H9 (cell line): ENCODE measurements at regions not wholly inside any gene's neighbourhood (a gene's known extent, or its start where the extent isn't known, plus 50 kb on each side); places are given as distances from the start of the nearest gene placed in this dataset.

ENCODE experiments used
- DNase-seq: peaks from one replicate; pipeline ENCODE4 v3.0.0-alpha.2; 2017
- H2AFZ ChIP-seq: one replicate; pipeline ENCODE4 v1.6.1; 2013; ENCODE audit warnings: mild to moderate bottlenecking, low read length, control low read depth, moderate library complexity
- H2AK5ac ChIP-seq: 2 replicates; pipeline ENCODE4 v1.6.1; 2013; ENCODE audit warnings: low read length, control low read depth, mixed read lengths; ENCODE audit not compliant: insufficient read length
- H2BK120ac ChIP-seq: one replicate; pipeline ENCODE4 v1.6.1; 2013; ENCODE audit warnings: low read depth, mild to moderate bottlenecking, low read length, control low read depth, inconsistent platforms; ENCODE audit not compliant: poor library complexity, severe bottlenecking
- H2BK12ac ChIP-seq: 2 replicates; pipeline ENCODE4 v1.6.1; 2013; ENCODE audit warnings: low read length, control low read depth, mixed read lengths, low read depth; ENCODE audit not compliant: insufficient read length
- H2BK15ac ChIP-seq: 2 replicates; pipeline ENCODE4 v1.6.1; 2013; ENCODE audit warnings: low read depth, low read length, control low read depth
- H2BK20ac ChIP-seq: one replicate; pipeline ENCODE4 v1.6.1; 2013; ENCODE audit warnings: low read depth, mild to moderate bottlenecking, low read length, control low read depth, inconsistent platforms; ENCODE audit not compliant: poor library complexity, severe bottlenecking
- H2BK5ac ChIP-seq: 2 replicates; pipeline ENCODE4 v1.6.1; 2013; ENCODE audit warnings: low read length, control low read depth, mixed read lengths; ENCODE audit not compliant: insufficient read length
- H3K14ac ChIP-seq: 2 replicates; pipeline ENCODE4 v1.6.1; 2013; ENCODE audit warnings: low read length, control low read depth; ENCODE audit not compliant: insufficient read depth
- H3K18ac ChIP-seq: 2 replicates; pipeline ENCODE4 v1.6.1; 2013; ENCODE audit warnings: low read depth, mild to moderate bottlenecking, mixed read lengths, low read length, control low read depth; ENCODE audit not compliant: insufficient read length
- H3K23ac ChIP-seq: 2 replicates; pipeline ENCODE4 v1.6.1; 2013; ENCODE audit warnings: low read length, control low read depth, mixed read lengths, low read depth; ENCODE audit not compliant: insufficient read length
- H3K23me2 ChIP-seq: 2 replicates; pipeline ENCODE4 v1.6.1; 2013; ENCODE audit warnings: low read depth, mild to moderate bottlenecking, mixed read lengths, low read length, control low read depth; ENCODE audit not compliant: insufficient read length, poor library complexity, severe bottlenecking
- H3K27ac ChIP-seq: 2 replicates; pipeline ENCODE4 v1.5.1; 2013; ENCODE audit warnings: low read length, control low read depth, mixed read lengths, low read depth; ENCODE audit not compliant: insufficient read length
- H3K27me3 ChIP-seq: 2 replicates; pipeline ENCODE4 v1.6.1; 2013; ENCODE audit warnings: low read length, control low read depth, inconsistent platforms; ENCODE audit not compliant: insufficient read depth
- H3K4ac ChIP-seq: 2 replicates; pipeline ENCODE4 v1.6.1; 2013; ENCODE audit warnings: low read depth, mild to moderate bottlenecking, control low read depth, inconsistent platforms, low read length, moderate library complexity
- H3K4me1 ChIP-seq: 2 replicates; pipeline ENCODE4 v1.6.1; 2013; ENCODE audit warnings: low read length, control low read depth, inconsistent platforms; ENCODE audit not compliant: insufficient read depth
- H3K4me2 ChIP-seq: 2 replicates; pipeline ENCODE4 v1.6.1; 2013; ENCODE audit warnings: low read length, control low read depth, mixed read lengths; ENCODE audit not compliant: insufficient read length, insufficient read depth
- H3K56ac ChIP-seq: 2 replicates; pipeline ENCODE4 v1.6.1; 2013; ENCODE audit warnings: low read depth, mild to moderate bottlenecking, mixed read lengths, low read length, control low read depth; ENCODE audit not compliant: insufficient read length
- H3K79me1 ChIP-seq: 2 replicates; pipeline ENCODE4 v1.6.1; 2013; ENCODE audit warnings: low read depth, mild to moderate bottlenecking, moderate library complexity, low read length, control low read depth, inconsistent platforms; ENCODE audit not compliant: insufficient read depth, poor library complexity, severe bottlenecking
- H3K79me2 ChIP-seq: 2 replicates; pipeline ENCODE4 v1.6.1; 2013; ENCODE audit warnings: low read length, control low read depth, inconsistent platforms; ENCODE audit not compliant: insufficient read depth
- H3K9ac ChIP-seq: 2 replicates; pipeline ENCODE4 v1.6.1; 2013; ENCODE audit warnings: low read length, control low read depth, mixed read lengths; ENCODE audit not compliant: insufficient read length; ENCODE audit errors: extremely low read depth
- H3K9me3 ChIP-seq: one replicate; pipeline ENCODE4 v1.6.1; 2013; ENCODE audit warnings: low read depth, low read length, inconsistent platforms; ENCODE audit not compliant: control insufficient read depth
- H3T11ph ChIP-seq: one replicate; pipeline ENCODE4 v1.6.1; 2013; ENCODE audit warnings: mild to moderate bottlenecking, low read length, control low read depth, inconsistent platforms
- H4K20me1 ChIP-seq: one replicate; pipeline ENCODE4 v1.6.1; 2013; ENCODE audit not compliant: control insufficient read depth, insufficient read length, insufficient read depth
- H4K5ac ChIP-seq: 2 replicates; pipeline ENCODE4 v1.6.1; 2013; ENCODE audit warnings: low read depth, mild to moderate bottlenecking, mixed read lengths, low read length, control low read depth; ENCODE audit not compliant: insufficient read length
- H4K8ac ChIP-seq: replicated peaks from 2 replicates; pipeline ENCODE4 v1.6.1; 2013; ENCODE audit warnings: low read length, control low read depth, mixed read lengths, low read depth; ENCODE audit not compliant: insufficient read length
- H4K91ac ChIP-seq: 2 replicates; pipeline ENCODE4 v1.6.1; 2013; ENCODE audit warnings: low read depth, mild to moderate bottlenecking, moderate library complexity, mixed read lengths, low read length, control low read depth; ENCODE audit not compliant: insufficient read length
- H3K27ac Mint-ChIP-seq, 3 experiments: 2 replicates in 2 of 3; 3 replicates in 1 of 3; pipeline ENCODE4 v1.8.0; 2020 to 2021; ENCODE audit warnings: mixed read lengths in 3 of 3, mild to moderate bottlenecking in 1 of 3, moderate library complexity in 1 of 3
- H3K27me3 Mint-ChIP-seq: 2 replicates; pipeline ENCODE4 v1.8.0; 2021; ENCODE audit warnings: low read depth, mild to moderate bottlenecking, moderate library complexity, mixed read lengths
- H3K36me3 Mint-ChIP-seq, 3 experiments: 2 replicates in 2 of 3; 3 replicates in 1 of 3; pipeline ENCODE4 v1.8.0; 2020 to 2021; ENCODE audit warnings: low read depth in 3 of 3, mixed read lengths in 3 of 3; ENCODE audit not compliant: insufficient read depth in 1 of 3
- H3K4me1 Mint-ChIP-seq, 2 experiments: 2 replicates each; pipeline ENCODE4 v1.8.0; 2020; ENCODE audit warnings: mixed read lengths in 2 of 2
- H3K4me3 Mint-ChIP-seq, 2 experiments: 2 replicates in 1 of 2; 3 replicates in 1 of 2; pipeline ENCODE4 v1.8.0; 2020 to 2021; ENCODE audit warnings: mild to moderate bottlenecking in 2 of 2, mixed read lengths in 2 of 2, moderate library complexity in 1 of 2
- H3K9me3 Mint-ChIP-seq, 2 experiments: 2 replicates in 1 of 2; 3 replicates in 1 of 2; pipeline ENCODE4 v1.8.0; 2020; ENCODE audit warnings: mild to moderate bottlenecking in 2 of 2, mixed read lengths in 2 of 2, moderate library complexity in 1 of 2
- CTCF ChIP-seq: fragments of 200-600 bp; sonication (generic); conservative IDR thresholded peaks from 3 replicates; pipeline ENCODE4 v1.8.0; 2021; ENCODE audit warnings: antibody characterized with exemption, mild to moderate bottlenecking
- WGBS: extraction: QIAGEN DNeasy Blood & Tissue Kit; methylation state at CpG from one replicate; pipeline ENCODE4 v1.1.7; 2013; ENCODE audit warnings: missing lambda C conversion rate, low lambda C conversion rate, mixed read lengths; ENCODE audit not compliant: insufficient read length; ENCODE audit errors: extremely low coverage; 5-methylcytosine and 5-hydroxymethylcytosine counted together

- H3K79me2 ChIP-seq, result no peaks in the 10 kb centered on the region
- H2BK20ac ChIP-seq, result no peak overlapping the region
- no peak for DNase-seq
- TF ChIP-seq CTCF, result no peak
- H3K9me3 ChIP-seq, result no peaks in the 10 kb centered on the region
- H2BK120ac ChIP-seq, result no peak overlapping the region
- H4K5ac ChIP-seq, result no peak overlapping the region
- no peak overlapping the region for H2BK15ac ChIP-seq
- no peaks in the 10 kb centered on the region for H4K20me1 ChIP-seq
- no peak overlapping the region for H4K91ac ChIP-seq
- H2BK5ac ChIP-seq, result no peak overlapping the region
- no peak overlapping the region for H3K4me2 ChIP-seq
- H3K23ac ChIP-seq, result no peak overlapping the region
- H2AFZ ChIP-seq, result no peak overlapping the region
- no peaks in the 10 kb centered on the region for H3K4me1 ChIP-seq
- no peak overlapping the region for H3K14ac ChIP-seq
- H3K27ac Mint-ChIP-seq, result no peak overlapping the region
- H3K4me3 Mint-ChIP-seq, result no peak overlapping the region
- no peaks in the 10 kb centered on the region for H3K23me2 ChIP-seq
- H3K36me3 Mint-ChIP-seq, result no peaks in the 10 kb centered on the region
- WGBS, result no CpG with 5 or more reads among the region's 1 CpG
- H3K4me1 Mint-ChIP-seq, result peaks cover 3 to 5% of the 10 kb centered on the region in 2 experiments
- no peak overlapping the region for H2BK12ac ChIP-seq
- no peaks in the 10 kb centered on the region for H3K27me3 ChIP-seq
- no peaks in the 10 kb centered on the region for H3K27me3 Mint-ChIP-seq
- H3T11ph ChIP-seq, result no peak overlapping the region
- H3K4ac ChIP-seq, result no peak overlapping the region
- no peaks in the 10 kb centered on the region for H3K9me3 Mint-ChIP-seq
- no peak overlapping the region for H3K27ac ChIP-seq
- H3K18ac ChIP-seq, result no peak overlapping the region
- no peak overlapping the region for H2AK5ac ChIP-seq
- no peaks in the 10 kb centered on the region for H3K79me1 ChIP-seq
- no peak overlapping the region for H3K56ac ChIP-seq
- no peak overlapping the region for H4K8ac ChIP-seq
- no peak overlapping the region for H3K9ac ChIP-seq
Measured at GRCh38 chr1:117803318-117803717, 126.1 kb downstream of the GDAP2 start.
